Thyroid gland (tissue), 4 donors: ENCODE measurements at regions not wholly inside any gene's neighbourhood (a gene's known extent, or its start where the extent isn't known, plus 50 kb on each side); places are given as distances from the start of the nearest gene placed in this dataset.

Experiments
- DNase-seq, 2 donors: peaks; one replicate each; pipeline ENCODE4 v3.0.0-alpha.2; 2019
- H3K27ac ChIP-seq, 3 donors: fragments of 200-600 bp; sonication (generic); 1 replicate in 2 of 3; 2 replicates in 1 of 3; pipeline ENCODE4 v1.5.1; 2016 to 2019; ENCODE audit warnings: mild to moderate bottlenecking in 1 of 3, moderate library complexity in 1 of 3
- H3K27me3 ChIP-seq: fragments of 200-600 bp; sonication (generic); one replicate; pipeline ENCODE4 v1.5.1; 2019
- H3K36me3 ChIP-seq, 2 donors: fragments of 200-600 bp; sonication (generic); one replicate each; pipeline ENCODE4 v1.5.1; 2016 to 2019
- H3K4me1 ChIP-seq, 2 donors: fragments of 200-600 bp; sonication (generic); one replicate each; pipeline ENCODE4 v1.5.1; 2017 to 2019
- H3K4me3 ChIP-seq, 3 donors: fragments of 200-600 bp; sonication (generic); replicated peaks in 1 of 3; 1 replicate in 2 of 3; 2 replicates in 1 of 3; pipeline ENCODE4 v1.5.1; 2016; ENCODE audit warnings: mild to moderate bottlenecking in 1 of 3
- H3K9me3 ChIP-seq: fragments of 200-600 bp; sonication (generic); one replicate; pipeline ENCODE4 v1.5.1; 2017
- POLR2A ChIP-seq, 2 donors: fragments of 450-650 bp; IDR thresholded peaks; one replicate each; pipeline ENCODE4 v1.6.1; 2017; ENCODE audit warnings: antibody characterized with exemption in 2 of 2, mild to moderate bottlenecking in 2 of 2, moderate library complexity in 1 of 2
- WGBS, 2 donors: methylation state at CpG; one replicate each; pipeline ENCODE4 v1.1.5; 2017; 5-methylcytosine and 5-hydroxymethylcytosine counted together
- intact Hi-C: fragments of 100-400 bp; cut with DNase I; formaldehyde crosslinking; loops from one replicate; pipeline ENCODE4 v1.15.1; 2023
- TF ChIP-seq, protein P1 (sequence below), 6 experiments: fragments of 200-600 bp in 3 of 6; fragments of 450-650 bp in 3 of 6; sonication (generic) in 3 of 6; IDR thresholded peaks; one replicate each; pipeline ENCODE4 v1.5.1; 2016 to 2019; ENCODE audit warnings: antibody characterized with exemption in 6 of 6, mild to moderate bottlenecking in 2 of 6, inconsistent platforms in 1 of 6, moderate library complexity in 1 of 6

DNA sequence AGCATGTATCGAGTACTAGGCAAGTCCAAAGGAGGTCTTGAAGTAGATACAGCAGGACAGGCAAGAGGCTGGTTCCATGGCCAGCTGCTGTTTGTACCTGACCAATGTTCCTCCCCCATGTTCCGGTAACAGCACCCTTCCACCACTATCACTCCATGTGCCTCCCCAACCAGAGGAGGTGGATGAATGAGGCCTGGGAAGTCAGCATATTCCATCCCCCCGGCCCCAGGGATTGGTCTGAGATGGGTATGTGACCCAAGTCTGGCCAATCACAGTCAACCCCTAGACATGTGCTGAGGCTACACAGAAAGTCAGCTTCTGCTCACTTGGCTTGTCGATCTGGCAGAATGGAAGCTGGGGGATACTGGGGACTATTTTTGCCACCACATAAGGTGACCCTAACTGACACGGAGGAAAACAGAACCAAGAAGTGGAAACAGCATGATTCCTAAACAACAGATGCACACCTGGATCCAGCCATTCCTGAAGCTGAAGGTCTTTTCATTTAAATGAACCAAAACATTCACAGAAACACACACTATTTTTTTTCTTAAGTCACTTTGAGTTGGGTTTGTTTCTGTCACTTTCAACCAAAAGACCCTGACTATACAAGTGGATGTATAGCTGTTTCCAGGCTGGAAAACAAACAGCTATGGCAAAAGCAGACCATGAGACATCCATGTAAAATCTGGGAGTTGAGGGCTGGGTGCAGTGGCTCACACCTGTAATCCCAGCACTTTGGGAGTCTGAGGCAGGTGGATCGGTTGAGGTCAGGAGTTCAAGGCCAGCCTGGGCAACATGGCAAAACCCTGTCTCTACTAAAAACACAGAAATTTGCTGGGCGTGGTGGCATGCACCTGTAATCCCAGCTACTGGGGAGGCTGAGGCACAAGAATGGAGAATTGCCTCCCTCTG is 70.4 kb upstream of the PTPN1 start:
- Histone ChIP-seq H3K9me3 (no peaks in the 10 kb centered on the region), H3K4me1 (peaks cover 6 to 17% of the 10 kb centered on the region in 2 donors), H3K27ac (peak overlapping the region in 1 of 3 donors; percentile 5), H3K36me3 (no peaks in the 10 kb centered on the region), H3K4me3 (no peak overlapping the region), H3K27me3 (no peaks in the 10 kb centered on the region)
- no peak for TF ChIP-seq POLR2A (IDR thresholded peaks at IDR 0.05)
- TF ChIP-seq, protein P1, sequence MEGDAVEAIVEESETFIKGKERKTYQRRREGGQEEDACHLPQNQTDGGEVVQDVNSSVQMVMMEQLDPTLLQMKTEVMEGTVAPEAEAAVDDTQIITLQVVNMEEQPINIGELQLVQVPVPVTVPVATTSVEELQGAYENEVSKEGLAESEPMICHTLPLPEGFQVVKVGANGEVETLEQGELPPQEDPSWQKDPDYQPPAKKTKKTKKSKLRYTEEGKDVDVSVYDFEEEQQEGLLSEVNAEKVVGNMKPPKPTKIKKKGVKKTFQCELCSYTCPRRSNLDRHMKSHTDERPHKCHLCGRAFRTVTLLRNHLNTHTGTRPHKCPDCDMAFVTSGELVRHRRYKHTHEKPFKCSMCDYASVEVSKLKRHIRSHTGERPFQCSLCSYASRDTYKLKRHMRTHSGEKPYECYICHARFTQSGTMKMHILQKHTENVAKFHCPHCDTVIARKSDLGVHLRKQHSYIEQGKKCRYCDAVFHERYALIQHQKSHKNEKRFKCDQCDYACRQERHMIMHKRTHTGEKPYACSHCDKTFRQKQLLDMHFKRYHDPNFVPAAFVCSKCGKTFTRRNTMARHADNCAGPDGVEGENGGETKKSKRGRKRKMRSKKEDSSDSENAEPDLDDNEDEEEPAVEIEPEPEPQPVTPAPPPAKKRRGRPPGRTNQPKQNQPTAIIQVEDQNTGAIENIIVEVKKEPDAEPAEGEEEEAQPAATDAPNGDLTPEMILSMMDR (IDR thresholded peaks at IDR 0.05): no peak
- WGBS, 2 donors: 93 to 97% methylated on average over 7 of the region's 7 CpGs
- intact Hi-C loops: no loop called here
- no peak for DNase-seq

DNA sequence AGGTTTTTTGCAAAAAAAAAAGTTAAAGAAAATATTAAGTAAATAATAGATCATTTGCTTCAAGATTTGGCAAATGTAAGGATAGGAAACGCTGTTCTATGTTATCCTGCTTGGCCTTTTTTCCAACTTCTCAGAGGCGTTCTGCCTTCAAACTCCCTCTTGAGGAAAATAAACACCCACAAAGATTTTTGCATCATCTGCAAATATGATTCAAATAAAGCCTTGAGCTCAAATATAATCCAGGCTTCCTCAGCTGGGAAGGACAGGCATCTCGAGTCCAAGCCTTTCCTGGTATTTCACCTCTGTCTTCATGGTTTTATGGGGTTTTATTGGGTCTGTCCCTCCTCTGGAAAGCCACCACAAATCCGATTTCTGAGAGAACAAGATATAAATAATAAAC is 67.7 kb upstream of the PTPN1 start:
- Histone ChIP-seq H3K36me3 (no peaks in the 10 kb centered on the region), H3K27ac (no peak overlapping the region), H3K4me1 (peaks cover 12 to 17% of the 10 kb centered on the region in 2 donors), H3K4me3 (no peak overlapping the region), H3K9me3 (no peaks in the 10 kb centered on the region), H3K27me3 (no peaks in the 10 kb centered on the region)
- 76 to 79% methylated on average over 4 of the region's 4 CpGs for WGBS, 2 donors
- intact Hi-C loops: no loop called here
- no peak for DNase-seq
- TF ChIP-seq, protein P1 (IDR thresholded peaks at IDR 0.05): no peak
- no peak for TF ChIP-seq POLR2A (IDR thresholded peaks at IDR 0.05)

DNA sequence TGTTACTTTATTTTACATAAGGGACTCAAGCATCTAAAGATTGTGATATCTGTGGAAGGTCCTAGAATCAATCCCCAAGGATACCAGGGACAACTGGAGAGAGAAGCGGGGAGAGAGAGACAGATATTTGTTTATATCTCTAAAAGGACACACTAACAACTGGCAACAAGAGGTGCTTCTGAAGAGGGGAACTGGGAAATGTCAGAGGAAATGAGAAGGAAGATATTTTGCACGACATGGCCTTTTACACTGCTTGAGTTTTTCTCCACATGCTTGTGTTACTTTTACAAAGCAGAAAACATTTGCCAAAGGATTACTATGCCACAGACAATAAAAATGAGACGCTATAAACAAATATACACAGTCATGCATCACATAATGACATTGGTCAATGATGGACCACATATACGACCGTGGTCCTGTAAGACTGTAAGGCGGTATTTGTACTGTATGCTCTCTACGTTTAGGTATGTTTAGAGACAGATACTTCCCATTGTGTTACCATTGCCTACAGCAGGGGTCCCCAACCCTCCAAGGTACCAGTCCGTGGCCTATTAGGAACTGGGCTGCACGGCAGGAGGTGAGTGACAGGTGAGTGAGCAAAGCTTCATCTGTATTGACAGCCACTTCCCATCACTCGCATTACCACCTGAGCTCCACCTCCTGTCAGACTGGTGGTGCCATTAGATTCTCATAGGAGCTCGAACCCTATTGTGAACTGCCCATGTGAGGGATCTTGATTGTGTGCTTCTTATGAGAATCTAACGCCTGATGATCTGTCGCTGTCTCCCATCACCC is 64.6 kb upstream of the PTPN1 start:
- no peak for TF ChIP-seq POLR2A (IDR thresholded peaks at IDR 0.05)
- TF ChIP-seq, protein P1 (IDR thresholded peaks at IDR 0.05): no peak
- intact Hi-C loops: no loop called here
- H3K4me1 ChIP-seq: peaks cover 12 to 17% of the 10 kb centered on the region in 2 donors
- DNase-seq: no peak
- H3K27ac ChIP-seq: no peak overlapping the region
- no peaks in the 10 kb centered on the region for H3K36me3 ChIP-seq
- H3K4me3 ChIP-seq: no peak overlapping the region
- H3K9me3 ChIP-seq: no peaks in the 10 kb centered on the region
- no peaks in the 10 kb centered on the region for H3K27me3 ChIP-seq
- WGBS, 2 donors: 88 to 93% methylated on average over 13 of the region's 13 CpGs

DNA sequence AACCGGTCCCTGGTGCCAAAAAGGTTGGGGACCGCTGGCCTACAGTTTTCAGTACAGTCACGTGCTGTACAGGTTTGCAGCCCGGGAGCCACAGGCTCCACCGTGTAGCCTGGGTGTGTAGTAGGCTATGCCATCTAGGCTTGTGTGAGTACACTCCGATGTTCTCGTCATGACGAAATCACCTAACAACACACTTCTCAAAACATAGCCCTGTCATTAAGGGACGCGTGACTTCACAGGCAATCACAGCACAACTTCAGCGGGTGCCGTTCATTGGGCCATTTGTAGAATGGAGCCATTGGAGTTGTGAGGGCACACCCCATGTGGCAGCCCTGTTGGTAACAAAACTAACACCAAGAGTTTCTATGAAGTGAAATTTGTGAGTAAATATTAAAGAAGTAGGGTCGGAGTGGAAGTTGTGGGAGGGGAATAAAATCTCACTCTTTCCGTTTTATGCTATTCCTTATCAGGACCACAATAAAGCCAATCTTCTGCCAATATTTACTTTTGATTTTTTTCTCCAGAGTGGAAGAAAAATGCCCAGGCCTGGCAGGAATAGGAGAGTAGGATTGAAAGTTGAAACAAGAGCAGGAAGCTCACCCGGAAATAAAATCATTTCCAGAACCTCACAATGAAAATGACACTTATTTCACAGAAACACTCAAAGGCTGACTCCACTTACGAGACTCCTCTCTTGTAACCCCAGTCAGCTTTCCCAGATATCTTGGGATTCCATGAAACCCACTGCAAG is 63.7 kb upstream of the PTPN1 start:
- peak overlapping the region in 2 of 3 donors; percentile 10 to 81 for H3K27ac ChIP-seq
- intact Hi-C loops: no loop called here
- DNase-seq: peak in 1 of 2 donors; percentile 45
- H3K27me3 ChIP-seq: no peaks in the 10 kb centered on the region
- peaks cover 6 to 7% of the 10 kb centered on the region in 2 donors for H3K4me1 ChIP-seq
- H3K9me3 ChIP-seq: no peaks in the 10 kb centered on the region
- WGBS, 2 donors: 62 to 64% methylated on average over 16 of the region's 16 CpGs
- H3K36me3 ChIP-seq: no peaks in the 10 kb centered on the region
- H3K4me3 ChIP-seq: no peak overlapping the region
- peak in 1 of 2 donors; percentile 35 for TF ChIP-seq POLR2A (IDR thresholded peaks at IDR 0.05)
- TF ChIP-seq, protein P1 (IDR thresholded peaks at IDR 0.05): no peak
